ENCODE measurements at regions not wholly inside any gene's neighbourhood (a gene's known extent, or its start where the extent isn't known, plus 50 kb on each side); places are given as distances from the start of the nearest gene placed in this dataset.

DNA sequence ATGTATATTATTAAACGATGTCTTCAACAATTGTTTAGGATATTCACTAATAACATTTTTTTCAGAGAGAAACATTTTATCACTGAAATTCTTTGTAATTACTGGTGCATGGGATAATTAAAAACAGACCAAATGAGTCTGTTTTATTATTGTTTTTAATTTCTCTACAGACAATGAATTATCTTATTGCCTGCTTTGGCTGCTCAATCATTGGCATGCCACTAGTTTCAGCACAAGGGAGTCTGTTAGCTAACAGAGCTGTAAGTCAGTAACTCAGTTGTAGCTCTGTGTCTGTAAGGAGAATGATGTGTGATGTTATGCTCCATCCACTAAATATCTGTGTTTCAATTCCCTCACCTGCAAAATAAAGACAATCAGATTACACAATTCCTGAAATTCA is 443.9 kb downstream of the PRR16 start (continued):
- TF ChIP-seq, protein P1, sequence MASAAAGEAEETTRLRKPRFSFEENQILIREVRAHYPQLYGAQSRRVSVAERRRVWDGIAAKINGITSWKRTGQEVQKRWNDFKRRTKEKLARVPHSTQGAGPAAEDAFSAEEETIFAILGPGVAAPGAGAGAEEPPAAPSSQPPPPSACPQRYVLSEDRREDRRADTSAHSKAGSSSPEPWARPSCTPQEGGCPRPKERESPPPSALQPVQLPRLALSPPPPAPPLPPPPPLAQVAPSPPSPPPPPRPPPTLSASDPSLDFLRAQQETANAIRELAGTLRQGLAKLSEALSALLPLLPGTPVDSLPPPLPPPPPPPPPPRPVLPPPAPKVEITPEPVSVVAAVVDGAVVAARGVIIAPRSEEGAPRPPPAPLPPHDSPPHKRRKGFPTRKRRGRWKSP (CRISPR knock-in tag; IDR thresholded peaks at IDR 0.05), result no peak
- TF ChIP-seq KDM3A (CRISPR knock-in tag; IDR thresholded peaks at IDR 0.05; ENCODE audit: low read depth) (no peak), MTA3 (CRISPR knock-in tag; IDR thresholded peaks at IDR 0.05) (no peak), CBX1 (IDR thresholded peaks at IDR 0.05; ENCODE audit: low read depth) (no peak), REL (CRISPR knock-in tag; conservative IDR thresholded peaks at IDR 0.05) (no peak), HNRNPLL (IDR thresholded peaks at IDR 0.05; ENCODE audit: low read depth, low read length, poor library complexity, severe bottlenecking) (no peak)
- TF ChIP-seq, protein P2, sequence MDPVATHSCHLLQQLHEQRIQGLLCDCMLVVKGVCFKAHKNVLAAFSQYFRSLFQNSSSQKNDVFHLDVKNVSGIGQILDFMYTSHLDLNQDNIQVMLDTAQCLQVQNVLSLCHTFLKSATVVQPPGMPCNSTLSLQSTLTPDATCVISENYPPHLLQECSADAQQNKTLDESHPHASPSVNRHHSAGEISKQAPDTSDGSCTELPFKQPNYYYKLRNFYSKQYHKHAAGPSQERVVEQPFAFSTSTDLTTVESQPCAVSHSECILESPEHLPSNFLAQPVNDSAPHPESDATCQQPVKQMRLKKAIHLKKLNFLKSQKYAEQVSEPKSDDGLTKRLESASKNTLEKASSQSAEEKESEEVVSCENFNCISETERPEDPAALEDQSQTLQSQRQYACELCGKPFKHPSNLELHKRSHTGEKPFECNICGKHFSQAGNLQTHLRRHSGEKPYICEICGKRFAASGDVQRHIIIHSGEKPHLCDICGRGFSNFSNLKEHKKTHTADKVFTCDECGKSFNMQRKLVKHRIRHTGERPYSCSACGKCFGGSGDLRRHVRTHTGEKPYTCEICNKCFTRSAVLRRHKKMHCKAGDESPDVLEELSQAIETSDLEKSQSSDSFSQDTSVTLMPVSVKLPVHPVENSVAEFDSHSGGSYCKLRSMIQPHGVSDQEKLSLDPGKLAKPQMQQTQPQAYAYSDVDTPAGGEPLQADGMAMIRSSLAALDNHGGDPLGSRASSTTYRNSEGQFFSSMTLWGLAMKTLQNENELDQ (CRISPR knock-in tag; IDR thresholded peaks at IDR 0.05; ENCODE audit: borderline replicate concordance), result no peak

DNA sequence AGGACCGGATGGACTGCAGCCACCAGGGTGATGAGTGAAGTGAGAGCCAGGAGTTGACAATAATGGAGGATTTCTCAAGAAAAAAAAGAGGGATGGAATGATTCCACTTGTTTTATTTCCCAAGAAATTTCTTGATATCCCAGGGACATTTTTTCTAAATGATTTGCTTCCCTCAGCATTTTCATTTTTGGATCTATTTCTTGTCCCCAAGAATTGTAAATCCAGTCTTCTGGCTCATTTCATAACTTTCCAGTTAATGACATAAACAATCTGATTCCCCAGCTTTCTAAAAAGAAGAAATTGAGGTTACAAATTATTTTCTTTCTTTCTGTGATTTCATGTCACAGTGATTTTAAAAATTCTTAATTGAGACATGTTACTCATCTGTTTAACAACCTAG is 446.5 kb downstream of the PRR16 start:
- peak; percentile 6 to 68; a peak in 2 of 4 replicates for TF ChIP-seq MAFK (conservative IDR thresholded peaks at IDR 0.05 in 1 of 2, IDR thresholded peaks at IDR 0.05 in 1 of 2; ENCODE audit: low read length in 2 of 2)
- TF ChIP-seq, protein P3, sequence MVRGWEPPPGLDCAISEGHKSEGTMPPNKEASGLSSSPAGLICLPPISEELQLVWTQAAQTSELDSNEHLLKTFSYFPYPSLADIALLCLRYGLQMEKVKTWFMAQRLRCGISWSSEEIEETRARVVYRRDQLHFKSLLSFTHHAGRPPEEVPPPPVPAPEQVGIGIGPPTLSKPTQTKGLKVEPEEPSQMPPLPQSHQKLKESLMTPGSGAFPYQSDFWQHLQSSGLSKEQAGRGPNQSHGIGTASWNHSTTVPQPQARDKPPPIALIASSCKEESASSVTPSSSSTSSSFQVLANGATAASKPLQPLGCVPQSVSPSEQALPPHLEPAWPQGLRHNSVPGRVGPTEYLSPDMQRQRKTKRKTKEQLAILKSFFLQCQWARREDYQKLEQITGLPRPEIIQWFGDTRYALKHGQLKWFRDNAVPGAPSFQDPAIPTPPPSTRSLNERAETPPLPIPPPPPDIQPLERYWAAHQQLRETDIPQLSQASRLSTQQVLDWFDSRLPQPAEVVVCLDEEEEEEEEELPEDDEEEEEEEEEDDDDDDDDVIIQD (CRISPR knock-in tag; IDR thresholded peaks at IDR 0.05; ENCODE audit: low read depth), result no peak
- TF ChIP-seq FOSL2 (CRISPR knock-in tag; IDR thresholded peaks at IDR 0.05), result no peak
- Histone ChIP-seq H4K20me1 (ENCODE audit: insufficient read depth, low read length) (no peaks in the 10 kb centered on the region), H2AFZ (ENCODE audit: low read length) (no peak overlapping the region), H3K9ac (ENCODE audit: insufficient read depth, low read depth, low read length) (no peak overlapping the region), H3K27ac (ENCODE audit: extremely low read length, insufficient read depth, low read length) (no peak overlapping the region), H3K79me2 (ENCODE audit: insufficient read depth, low read length) (no peaks in the 10 kb centered on the region), H3K4me2 (ENCODE audit: low read depth, low read length) (no peak overlapping the region), H3K36me3 (replicated peaks in 1 of 2; ENCODE audit: control insufficient read depth in 1 of 2, insufficient read depth in 2 of 2, low read length in 2 of 2) (no peaks in the 10 kb centered on the region), H3K27me3 (ENCODE audit: control insufficient read depth in 1 of 2, insufficient read depth in 2 of 2, low read length in 2 of 2) (no peaks in the 10 kb centered on the region), H3K9me3 (ENCODE audit: low read length) (no peaks in the 10 kb centered on the region), H3K4me1 (ENCODE audit: insufficient read depth, low read length) (no peaks in the 10 kb centered on the region), H3K4me3 (replicated peaks in 1 of 3; ENCODE audit: insufficient read depth in 1 of 3, low read depth in 2 of 3, low read length in 3 of 3) (no peak overlapping the region)
- POLR2A ChIA-PET, result no interaction called here
- intact Hi-C loops (cut with micrococcal nuclease; ENCODE audit: unreplicated experiment), result no loop called here
- WGBS (ENCODE audit: low lambda C conversion rate), result 0% methylated on average over 1 of the region's 1 CpG
- CTCF ChIA-PET (ENCODE audit: low intra/inter-chr PET ratio, low total read pairs), result no interaction called here
- no peak for ATAC-seq
- no peak for FAIRE-seq
- BruUV-seq (replicated peaks), result no TSS peak
- DNase-seq (ENCODE audit: low spot score), result no peak
- in situ Hi-C loops (cut with HindIII; ENCODE audit: extremely low pct_ligation_motif_present, low pct_unique_long_range_greater_than_20kb), result no loop called here
